NCI-H1436 treated with DMSO at 0.1 percent for 48 hours (cell line): ENCODE measurements at regions not wholly inside any gene's neighbourhood (a gene's known extent, or its start where the extent isn't known, plus 50 kb on each side); places are given as distances from the start of the nearest gene placed in this dataset.

Experiments used
- DNase-seq: peaks from one replicate; lab custom pipeline; 2025; lab: John Stamatoyannopoulos, UW

DNA sequence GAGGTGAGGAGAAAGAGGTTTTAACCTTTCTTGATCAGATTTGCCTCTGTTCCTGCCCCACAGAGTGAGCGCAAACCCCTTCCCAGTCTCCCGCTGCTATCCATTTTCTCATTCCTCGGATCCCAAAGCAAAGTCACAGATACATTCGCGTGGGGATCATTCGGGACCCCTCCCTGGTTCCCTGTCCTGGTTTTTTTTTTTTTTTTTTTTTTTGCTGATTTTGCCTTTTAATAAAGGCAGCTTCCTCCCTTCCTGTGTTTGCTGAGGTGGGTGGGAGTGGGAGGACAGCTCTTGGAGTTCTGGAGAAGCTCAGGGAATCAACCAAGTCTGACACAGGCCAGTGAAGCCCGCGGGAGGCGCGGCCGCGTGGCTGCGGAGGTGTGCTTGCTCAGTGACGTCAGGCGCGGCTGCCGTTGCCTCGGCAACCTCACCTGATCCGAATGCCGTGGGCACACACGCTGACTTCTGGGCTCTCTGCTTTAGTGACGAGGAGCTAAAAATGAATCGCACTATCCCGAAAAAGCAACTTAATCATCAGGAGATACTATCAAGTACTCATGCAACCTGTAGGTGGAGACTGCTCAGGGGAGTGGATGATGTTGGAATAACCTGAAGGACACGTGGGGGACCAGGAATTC, 106.4 kb downstream of the TBX19 start:
- no peak for DNase-seq

DNA sequence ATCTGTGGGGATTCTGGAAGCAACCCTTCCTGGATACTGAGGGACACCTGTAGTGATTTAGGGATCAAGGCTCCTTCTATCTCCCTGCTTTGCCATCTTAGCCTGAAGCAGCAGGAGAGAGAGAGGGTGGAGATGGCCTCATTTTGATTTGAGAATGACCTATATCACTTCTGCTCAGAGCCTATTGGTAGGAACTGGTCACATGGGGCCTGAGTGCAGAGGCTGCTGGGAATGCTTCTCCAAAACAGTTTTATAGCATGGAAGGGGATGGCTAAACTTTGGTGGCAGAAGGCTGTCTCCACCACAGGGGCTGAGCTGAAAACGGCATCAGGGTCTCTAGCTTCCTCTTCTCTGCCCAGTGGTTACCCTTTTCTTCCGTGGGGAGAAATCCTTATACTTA, 105.8 kb downstream of the TBX19 start:
- no peak for DNase-seq

DNA sequence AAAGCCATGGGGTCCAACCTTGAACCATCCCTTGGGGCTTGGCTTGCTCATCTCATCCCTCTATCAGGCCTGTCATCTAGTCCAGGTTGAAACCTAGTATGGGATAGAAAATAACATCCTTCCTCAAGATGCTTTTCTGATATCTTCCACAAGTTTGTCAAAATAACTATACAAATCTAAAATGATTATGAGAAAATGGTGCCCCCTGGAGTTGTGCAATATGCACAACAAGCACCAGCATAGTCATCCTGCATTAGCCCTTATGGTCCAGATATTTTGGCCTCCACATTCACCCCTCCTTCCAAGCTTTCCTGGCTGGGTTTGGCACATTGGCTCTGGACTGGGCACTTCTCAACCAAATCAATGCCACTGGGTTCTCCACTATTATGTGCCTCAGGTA, 101.2 kb downstream of the TBX19 start:
- no peak for DNase-seq

DNA sequence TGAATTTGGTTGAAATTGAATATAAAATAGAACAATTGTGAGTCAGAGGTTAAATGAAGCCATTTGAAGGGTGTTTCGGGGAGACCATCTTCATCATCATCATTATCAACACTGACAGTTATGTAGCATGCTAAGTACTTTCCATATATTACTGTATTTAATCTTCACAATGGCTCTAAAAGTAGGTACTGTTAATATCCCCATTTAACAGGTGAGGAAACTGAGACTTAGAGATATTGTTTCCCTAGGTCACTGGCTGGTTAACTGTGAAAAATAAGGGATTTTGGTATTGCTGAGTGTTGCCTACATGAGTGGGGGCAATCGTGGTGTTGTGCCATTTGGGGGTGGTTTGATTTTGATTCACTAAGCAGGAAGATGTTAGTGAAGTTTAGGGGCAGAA, 100.3 kb downstream of the TBX19 start:
- DNase-seq, result no peak

DNA sequence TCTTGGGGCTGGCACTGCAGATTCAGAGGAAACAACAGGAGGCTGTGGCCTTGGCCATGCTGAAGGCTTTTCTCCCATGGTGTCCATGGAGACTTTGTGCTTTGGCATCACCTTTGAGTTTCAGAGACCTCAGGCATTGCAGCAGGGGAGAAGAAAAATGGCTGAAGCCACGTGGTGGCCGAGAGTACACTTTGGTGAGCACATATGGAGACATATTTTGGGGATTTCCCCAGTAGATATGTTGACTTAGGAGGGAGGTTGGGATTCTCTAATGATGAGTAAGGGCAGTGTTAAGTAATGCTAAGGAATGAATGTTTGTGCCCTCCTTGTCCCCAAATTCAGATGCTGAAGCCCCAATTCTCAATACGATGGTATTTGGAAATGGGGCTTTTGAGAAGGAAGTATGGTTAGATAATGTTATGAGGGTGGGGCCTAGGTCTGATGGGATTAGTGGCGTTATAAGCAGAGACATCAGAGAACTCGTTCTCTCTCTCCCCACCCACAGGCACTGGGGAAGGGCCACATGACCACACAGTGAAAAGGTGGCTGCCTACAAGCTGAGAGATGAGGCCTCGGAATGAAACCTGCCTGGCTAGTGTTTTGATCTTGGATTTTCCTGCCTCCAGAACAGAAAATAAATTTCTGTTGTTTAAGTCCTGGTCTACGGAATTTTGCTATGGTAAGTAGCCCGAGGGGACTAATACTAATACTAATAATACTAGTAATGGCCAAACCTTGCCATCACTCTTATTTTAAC, 98.6 kb downstream of the TBX19 start:
- no peak for DNase-seq

DNA sequence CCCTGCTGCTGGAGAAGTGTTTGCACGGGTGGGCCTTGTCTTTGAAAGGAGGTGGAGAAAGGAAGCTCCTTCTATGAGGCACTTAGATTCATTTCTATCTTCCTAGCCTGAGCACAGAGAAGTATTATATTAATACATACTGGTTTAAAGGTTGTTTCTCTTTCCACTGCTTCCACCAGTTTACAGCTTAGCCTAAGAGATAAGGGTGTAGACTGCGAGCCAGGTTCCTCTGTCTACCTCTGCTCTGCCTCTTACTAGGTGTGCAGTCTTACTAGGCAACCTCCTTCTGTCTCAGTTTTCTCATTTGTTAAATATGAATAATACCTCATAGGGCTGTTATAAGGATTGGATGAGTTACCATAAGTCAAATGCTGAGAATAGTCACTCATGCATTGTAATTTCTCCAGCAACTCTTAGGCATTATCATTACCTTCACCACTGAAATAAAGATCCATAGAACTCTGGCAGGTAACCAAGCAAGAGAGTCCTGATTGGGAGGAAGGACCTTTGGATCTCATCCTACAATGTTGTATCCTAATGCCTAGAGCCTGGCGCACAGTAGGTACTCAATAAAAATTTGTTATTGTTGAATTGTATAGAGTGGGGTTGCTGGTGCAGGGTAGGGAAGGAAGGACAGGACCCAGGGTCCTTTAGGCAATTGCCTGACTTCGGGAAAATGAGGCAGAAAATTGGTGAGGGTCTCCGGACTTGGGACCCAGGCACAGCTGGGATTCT, 95.1 kb downstream of the TBX19 start:
- no peak for DNase-seq

DNA sequence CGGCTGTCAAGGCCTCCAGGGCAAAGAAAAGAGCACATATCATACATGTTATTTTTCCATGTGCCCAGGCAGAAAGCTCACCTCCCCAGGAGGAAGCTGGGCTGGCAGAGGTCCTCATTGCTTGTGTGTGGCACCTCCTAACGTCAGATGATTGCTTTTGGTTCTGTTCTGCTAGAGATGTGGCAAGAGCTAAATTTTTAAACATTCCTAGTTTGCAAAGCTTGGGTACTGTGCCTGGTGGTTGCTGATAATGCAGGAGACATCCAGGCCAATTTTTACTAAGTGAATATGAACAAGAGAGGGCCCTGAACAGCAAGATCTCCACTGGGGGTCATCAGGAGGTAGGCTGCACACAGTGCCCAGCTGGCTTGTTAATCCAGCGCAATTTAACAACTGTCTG, 93.9 kb downstream of the TBX19 start:
- DNase-seq, result no peak

DNA sequence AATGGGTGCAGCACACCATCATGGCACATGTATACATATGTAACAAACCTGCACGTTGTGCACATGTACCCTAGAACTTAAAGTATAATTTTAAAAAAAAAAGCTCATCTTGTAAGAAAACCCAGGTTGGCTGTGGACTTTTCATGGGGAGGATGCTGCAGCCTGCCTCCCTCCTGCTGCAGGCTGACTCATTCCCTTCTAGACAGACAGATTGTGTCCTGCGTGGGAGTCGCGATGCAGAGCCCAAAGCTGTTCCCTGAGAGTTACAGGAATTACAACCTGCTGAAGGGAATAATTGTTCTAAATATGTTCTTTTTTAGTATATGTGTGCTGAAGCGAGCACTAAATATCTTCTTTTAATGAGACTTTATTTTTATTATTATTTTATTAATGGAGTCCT, 93.2 kb downstream of the TBX19 start:
- no peak for DNase-seq

DNA sequence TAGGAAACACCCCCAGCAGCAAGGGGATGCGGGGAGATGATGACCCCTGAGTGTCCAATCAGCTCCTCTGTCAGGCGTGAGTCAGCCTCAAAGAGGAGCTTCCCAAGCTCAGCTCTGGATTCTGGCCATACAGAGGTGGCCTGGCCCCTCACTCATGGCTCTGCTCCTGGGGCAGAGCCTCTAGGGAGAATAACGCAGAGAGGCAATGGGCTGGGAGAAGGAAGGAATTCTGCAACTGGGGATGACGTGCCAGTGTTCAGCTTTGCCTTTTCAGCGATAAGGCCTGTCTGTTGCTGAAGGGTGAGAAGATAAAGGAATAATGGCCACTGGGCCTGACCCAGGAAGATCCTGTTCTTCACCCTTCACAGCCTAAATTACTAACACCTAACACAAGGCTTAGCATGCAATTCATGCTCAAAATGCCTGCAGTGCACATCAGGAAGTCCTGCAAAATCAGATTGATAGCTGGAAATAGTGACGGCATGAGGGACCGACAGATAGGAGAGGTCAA, 92.2 kb downstream of the TBX19 start:
- no peak for DNase-seq

DNA sequence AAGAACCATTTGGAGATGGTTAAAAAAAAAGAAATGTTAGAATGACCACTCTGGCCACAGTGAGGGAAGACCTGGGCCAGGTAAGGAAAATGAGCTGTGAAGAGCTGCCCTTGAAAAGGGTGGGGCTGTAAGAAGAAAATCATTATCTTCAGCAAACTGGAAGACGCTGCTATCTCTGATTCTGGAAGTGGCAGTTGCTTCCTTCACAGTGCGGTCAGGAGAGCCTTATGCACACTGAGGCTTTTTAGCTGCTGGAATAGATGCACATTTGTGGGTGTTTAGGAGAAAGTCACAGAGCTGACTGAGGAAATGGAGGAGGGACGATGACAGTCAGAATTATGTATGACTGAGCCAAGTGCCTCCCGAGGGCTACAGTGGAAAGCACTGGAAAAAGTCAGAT, 91.6 kb downstream of the TBX19 start:
- no peak for DNase-seq

DNA sequence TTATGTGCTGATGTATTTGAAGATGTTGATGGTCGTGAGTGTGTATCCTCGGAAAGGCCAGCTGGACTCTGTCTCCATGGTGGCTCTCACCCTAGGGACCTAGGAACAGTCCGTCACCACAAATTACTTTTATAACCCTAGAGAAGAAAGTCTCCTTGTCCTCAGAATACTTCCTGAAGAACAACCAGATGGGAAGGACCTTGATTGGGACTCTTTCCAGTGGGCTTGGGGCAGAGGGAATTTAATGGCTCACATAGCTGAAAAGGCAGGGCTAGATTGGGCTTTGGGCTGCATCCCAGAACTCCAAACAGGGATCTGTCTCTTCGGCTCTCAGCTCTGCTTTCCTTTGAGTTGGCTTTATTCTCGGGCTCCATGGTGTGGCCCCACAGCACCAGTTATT, 90.8 kb downstream of the TBX19 start:
- DNase-seq, result no peak

DNA sequence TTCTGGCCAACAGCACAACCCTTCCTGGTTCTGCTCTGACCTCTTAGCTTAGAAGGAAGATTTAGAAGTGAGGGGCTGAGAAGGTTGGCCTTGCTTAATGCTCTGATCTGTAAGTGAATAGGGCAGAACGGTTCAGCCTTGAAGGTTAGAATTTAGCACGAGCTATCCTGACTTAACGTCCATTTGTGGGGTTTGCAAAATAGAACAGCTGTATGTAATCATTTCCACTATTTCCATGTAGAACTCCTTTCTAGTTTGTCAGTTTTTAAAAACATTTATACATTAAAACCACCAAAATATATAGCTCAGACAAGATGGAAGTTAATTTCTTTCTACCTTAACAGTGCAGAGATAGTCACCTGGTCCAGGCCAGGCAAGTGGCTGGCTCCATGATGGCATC, 89.9 kb downstream of the TBX19 start:
- DNase-seq, result no peak

DNA sequence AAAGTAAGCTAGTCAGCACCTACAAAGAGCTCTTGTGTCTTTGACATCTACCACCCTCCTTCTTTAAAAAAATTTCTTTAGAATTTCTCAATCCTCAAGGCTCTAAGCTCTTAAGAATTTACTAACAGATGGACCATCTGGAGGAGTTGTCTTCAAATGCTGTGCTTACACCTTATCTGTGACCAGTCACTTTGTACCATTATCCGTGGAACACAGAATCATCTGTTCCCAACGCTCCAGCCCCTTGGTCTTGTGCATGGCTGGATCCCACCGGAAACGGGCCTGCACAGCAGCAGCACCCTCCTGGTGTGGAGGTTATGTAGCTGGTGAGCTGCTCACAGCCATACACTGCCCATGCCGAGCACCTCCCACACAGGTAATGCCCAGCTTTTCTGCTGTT, 89.0 kb downstream of the TBX19 start:
- DNase-seq, result no peak

DNA sequence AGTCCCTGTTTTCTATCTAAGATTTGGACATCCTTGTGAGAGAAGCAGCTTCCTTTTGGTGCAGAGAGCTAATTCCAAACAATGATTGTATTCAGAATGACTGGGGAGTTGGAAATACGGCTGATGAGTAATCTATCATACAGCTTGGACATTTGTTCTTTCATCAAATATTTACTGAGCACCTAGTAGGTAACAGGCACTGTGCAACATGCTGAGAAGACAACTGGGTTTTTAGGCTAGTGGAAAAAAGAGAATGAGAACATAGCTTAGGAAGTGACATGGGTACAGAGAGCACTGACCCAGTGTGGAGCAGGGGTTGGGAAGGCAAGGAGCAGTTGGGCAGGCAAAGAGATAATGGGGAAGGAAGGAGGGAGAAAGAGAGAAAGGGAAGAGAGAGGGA, 87.5 kb downstream of the TBX19 start:
- DNase-seq, result no peak

DNA sequence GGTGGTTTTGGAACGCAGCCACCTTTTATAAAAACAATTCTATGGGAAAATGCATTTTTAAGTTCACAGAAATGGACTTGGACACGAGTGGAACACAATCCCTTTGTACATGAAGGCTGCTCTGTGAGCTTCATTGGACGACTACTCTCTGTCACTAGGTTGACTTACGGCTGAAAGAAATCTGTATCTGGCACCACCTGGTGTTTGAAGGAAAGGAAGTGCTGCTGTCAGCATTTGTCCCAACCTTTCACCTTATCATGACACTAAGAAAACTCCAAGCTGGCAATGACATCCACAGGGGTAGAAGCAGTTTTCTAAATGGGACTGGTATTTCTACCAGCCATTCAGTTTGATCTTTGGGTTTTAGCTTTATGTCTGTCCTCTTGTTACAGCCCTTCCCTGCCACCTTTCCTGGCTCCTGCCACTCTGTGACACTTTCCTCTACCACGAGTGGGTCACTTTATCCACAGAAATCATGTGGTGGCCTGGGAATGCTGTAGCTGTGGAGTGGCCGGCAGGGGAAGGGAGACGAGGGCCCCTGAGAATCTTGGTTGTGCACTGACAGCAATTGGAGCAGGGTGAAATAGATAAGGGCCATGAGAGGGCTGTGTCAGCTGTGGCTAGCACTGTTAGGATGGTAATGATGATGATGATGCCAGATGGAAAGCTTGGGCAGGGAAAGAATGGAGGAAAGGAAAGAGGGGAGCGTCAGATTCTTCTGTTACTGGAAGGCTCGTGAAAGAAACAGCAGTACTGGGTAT, 85.2 kb downstream of the TBX19 start:
- DNase-seq, result no peak
